ENCODE measurements at regions not wholly inside any gene's neighbourhood (a gene's known extent, or its start where the extent isn't known, plus 50 kb on each side); places are given as distances from the start of the nearest gene placed in this dataset.

DNA sequence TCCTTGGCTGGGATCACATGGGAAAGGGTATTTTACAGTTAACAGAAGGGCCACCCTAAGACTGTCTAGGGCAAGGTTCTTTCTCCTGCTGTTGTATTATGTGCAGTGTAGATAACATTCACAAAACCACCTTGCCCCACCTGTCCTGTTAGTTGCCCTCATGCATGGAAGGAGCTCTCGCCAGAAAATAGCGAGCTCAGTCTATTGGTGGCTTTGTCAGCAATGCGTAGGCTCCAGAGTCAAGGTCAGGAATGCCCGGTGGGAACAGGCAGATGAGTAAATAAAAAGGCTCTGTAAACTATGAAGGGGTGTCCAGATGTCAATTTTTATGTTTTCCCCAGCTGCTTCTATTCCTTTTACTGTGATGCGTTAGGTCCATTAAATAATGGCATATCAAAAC is 107.1 kb upstream of the WDR11 start:
- DNase-seq (ENCODE audit: low spot score in 2 of 2) (no peak), ATAC-seq (replicated peaks; ENCODE audit: extremely low read depth, poor library complexity, severe bottlenecking) (no peak)
- Mint-ChIP-seq H3K4me3 (no peak overlapping the region), H3K9me3 (no peaks in the 10 kb centered on the region), H3K27me3 (peaks cover 35% of the 10 kb centered on the region), H3K27ac (ENCODE audit: low read depth) (no peak overlapping the region), H3K4me1 (no peaks in the 10 kb centered on the region), H3K36me3 (ENCODE audit: insufficient read depth) (no peaks in the 10 kb centered on the region)

DNA sequence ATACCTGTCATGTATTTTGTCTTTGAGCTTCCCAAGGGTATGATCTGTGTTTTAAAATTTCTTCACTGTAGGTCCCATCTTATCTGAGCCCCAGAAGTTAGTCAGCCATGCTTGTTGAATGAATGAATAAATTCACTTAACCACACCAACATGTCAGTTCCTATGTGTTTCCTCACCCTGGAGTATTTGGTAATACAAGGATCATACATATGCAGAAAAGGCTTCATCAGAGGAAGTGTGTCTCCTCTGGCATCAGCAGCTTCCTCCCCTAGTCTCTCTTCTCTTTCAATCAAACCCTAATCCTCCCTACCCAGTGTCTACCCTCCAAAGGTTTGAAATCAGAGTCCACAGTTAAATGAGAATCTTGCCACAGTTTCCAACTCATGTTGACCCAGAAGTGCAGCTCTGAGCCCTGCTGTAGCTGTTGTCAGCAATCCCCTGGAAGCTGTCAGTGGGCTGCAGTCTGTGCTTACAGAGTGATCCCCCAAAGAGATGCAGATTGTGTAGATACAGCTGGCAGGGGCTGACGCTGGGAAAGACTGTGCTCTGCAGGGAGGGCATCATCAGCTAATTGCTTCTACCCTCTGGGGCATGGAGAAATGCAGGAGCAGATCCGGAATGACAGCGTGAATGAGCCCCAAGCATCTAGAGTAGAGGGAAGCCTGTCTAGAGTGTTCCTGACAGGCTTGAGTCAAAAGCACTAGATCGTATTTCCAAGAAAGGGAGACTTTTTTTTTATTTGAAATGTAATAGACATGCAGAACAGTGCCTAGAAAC is 105.0 kb upstream of the WDR11 start:
- H3K27me3 Mint-ChIP-seq: peaks cover 35% of the 10 kb centered on the region
- no peaks in the 10 kb centered on the region for H3K4me1 Mint-ChIP-seq
- no peak for DNase-seq (ENCODE audit: low spot score in 2 of 2)
- H3K27ac Mint-ChIP-seq (ENCODE audit: low read depth): no peak overlapping the region
- no peaks in the 10 kb centered on the region for H3K36me3 Mint-ChIP-seq (ENCODE audit: insufficient read depth)
- no peak for ATAC-seq (replicated peaks; ENCODE audit: extremely low read depth, poor library complexity, severe bottlenecking)
- H3K4me3 Mint-ChIP-seq: no peak overlapping the region
- H3K9me3 Mint-ChIP-seq: no peaks in the 10 kb centered on the region

DNA sequence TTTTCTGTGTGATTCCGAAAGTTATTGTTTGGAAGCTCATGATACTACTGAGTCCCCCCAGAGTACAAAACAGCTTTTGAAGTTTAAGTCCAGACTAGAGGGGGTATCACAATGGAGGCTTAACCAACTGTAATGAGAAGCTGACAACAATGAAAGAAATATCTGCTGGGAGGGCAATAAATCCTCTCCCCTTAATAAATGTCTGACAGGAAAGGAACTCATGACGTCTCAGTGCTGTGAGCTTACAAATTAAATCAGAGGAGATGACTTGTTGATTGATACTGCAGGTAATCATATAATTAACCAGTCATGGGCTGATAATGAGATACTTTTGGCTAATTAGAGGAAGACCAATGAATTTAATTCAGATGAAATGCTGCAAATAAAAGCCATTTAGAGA is 102.6 kb upstream of the WDR11 start:
- Mint-ChIP-seq H3K4me1 (no peaks in the 10 kb centered on the region), H3K9me3 (no peaks in the 10 kb centered on the region), H3K27ac (ENCODE audit: low read depth) (no peak overlapping the region), H3K36me3 (ENCODE audit: insufficient read depth) (no peaks in the 10 kb centered on the region), H3K4me3 (no peak overlapping the region), H3K27me3 (peaks cover 45% of the 10 kb centered on the region)
- DNase-seq (ENCODE audit: low spot score in 2 of 2) (no peak), ATAC-seq (replicated peaks; ENCODE audit: extremely low read depth, poor library complexity, severe bottlenecking) (no peak)

DNA sequence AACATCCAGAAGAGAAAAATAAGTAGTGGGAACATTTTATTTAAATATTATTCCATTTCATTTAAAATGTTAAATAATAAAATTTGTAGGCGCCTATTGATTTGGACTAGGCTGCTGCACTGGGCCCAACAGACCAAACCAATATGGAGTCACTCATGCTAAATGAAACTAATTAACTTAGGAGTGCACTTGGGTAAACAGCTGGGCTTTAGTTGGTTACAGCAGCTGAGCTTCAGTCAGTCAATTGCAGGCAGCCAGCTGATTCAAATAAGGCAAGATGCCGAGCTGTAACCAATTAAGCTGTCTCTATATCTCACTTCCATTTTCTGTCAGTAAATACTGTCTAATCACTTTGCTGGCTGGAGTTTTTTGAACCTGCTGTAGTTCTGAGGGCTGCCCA is 102.1 kb upstream of the WDR11 start:
- Mint-ChIP-seq H3K36me3 (ENCODE audit: insufficient read depth) (no peaks in the 10 kb centered on the region), H3K27ac (ENCODE audit: low read depth) (no peak overlapping the region), H3K27me3 (peaks cover 40% of the 10 kb centered on the region), H3K9me3 (no peaks in the 10 kb centered on the region), H3K4me3 (no peak overlapping the region), H3K4me1 (no peaks in the 10 kb centered on the region)
- ATAC-seq (replicated peaks; ENCODE audit: extremely low read depth, poor library complexity, severe bottlenecking): no peak
- no peak for DNase-seq (ENCODE audit: low spot score in 2 of 2)

DNA sequence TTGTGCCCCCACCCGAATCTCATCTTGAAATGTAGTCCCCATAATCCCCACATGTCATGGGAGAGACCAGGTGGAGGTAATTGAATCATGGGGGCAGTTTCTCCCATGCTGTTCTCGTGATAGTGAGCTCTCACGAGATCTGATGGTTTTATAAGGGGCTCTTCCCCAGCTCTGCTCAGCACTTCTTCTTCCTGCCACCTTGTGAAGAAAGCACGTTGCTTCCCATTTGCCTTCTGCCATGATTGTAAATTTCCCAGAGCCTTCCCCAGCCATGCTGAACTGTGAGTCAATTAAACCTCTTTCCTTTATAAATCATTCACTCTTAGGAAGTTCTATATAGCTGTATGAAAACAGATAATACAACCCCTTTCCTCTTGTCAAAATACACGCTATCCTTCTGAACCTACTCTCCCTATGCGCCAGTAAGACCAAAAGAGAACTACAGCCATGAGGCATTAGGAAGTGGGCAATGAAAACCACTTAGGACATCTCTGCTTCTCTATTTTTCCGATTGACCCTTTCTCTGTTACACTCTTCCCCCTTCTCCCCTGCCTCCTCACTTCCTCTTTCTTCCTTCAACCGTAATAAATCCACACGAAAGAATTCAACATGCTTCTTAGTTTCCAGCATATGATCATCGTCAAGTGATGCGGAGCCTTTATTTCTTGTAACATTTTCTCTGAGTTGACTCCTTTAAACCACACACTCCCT is 101.2 kb upstream of the WDR11 start:
- no peaks in the 10 kb centered on the region for H3K4me1 Mint-ChIP-seq
- peaks cover 37% of the 10 kb centered on the region for H3K27me3 Mint-ChIP-seq
- H3K9me3 Mint-ChIP-seq: no peaks in the 10 kb centered on the region
- H3K4me3 Mint-ChIP-seq: no peak overlapping the region
- DNase-seq (ENCODE audit: low spot score in 2 of 2): no peak
- no peak for ATAC-seq (replicated peaks; ENCODE audit: extremely low read depth, poor library complexity, severe bottlenecking)
- no peak overlapping the region for H3K27ac Mint-ChIP-seq (ENCODE audit: low read depth)
- no peaks in the 10 kb centered on the region for H3K36me3 Mint-ChIP-seq (ENCODE audit: insufficient read depth)

DNA sequence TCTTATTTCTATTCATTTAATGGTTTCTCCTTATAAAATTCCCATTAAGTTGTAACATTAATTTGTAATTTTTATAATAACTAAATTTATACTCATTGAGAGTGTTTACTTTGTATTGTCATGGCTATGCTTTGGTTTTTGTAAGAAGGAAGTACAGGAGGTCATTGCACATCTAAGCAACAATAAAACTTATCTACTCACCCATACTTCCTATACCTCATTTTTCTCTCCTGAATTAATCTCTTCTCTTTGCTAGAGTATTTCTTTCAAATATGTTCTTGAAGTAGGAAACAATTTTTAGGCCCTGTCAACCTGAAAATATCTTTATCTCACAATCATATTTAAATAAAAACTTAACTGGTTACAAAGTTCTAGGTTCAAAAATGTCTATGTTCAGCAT is 95.4 kb upstream of the WDR11 start:
- Mint-ChIP-seq H3K27ac (ENCODE audit: low read depth) (no peak overlapping the region), H3K36me3 (ENCODE audit: insufficient read depth) (no peaks in the 10 kb centered on the region), H3K9me3 (no peaks in the 10 kb centered on the region), H3K4me1 (no peaks in the 10 kb centered on the region), H3K27me3 (peaks cover 61% of the 10 kb centered on the region), H3K4me3 (no peak overlapping the region)
- ATAC-seq (replicated peaks; ENCODE audit: extremely low read depth, poor library complexity, severe bottlenecking) (no peak), DNase-seq (ENCODE audit: low spot score in 2 of 2) (no peak)

DNA sequence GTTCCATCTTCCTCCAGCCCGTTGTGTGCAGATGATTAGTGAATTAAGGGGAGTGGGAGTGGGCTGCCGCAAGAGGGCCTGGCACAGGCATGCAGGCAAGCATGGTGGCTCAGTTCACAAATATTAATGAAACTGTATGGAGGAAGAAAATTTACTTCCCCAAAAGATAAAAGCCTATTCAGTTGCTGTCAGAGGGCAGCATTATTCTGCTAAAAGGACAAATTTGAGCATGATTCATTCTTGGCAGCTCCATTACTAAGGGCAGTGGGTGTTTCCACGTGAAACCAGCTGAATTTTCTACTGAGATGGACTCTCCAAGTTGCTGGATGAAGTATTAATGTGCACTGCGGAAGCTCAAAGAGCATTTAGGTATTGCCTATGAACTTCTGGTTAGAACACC is 90.9 kb upstream of the WDR11 start:
- no peak overlapping the region for H3K27ac Mint-ChIP-seq (ENCODE audit: low read depth)
- peaks cover 38% of the 10 kb centered on the region for H3K27me3 Mint-ChIP-seq
- H3K36me3 Mint-ChIP-seq (ENCODE audit: insufficient read depth): no peaks in the 10 kb centered on the region
- ATAC-seq (replicated peaks; ENCODE audit: extremely low read depth, poor library complexity, severe bottlenecking) (no peak), DNase-seq (ENCODE audit: low spot score in 2 of 2) (no peak)
- H3K4me3 Mint-ChIP-seq: no peak overlapping the region
- no peaks in the 10 kb centered on the region for H3K9me3 Mint-ChIP-seq
- H3K4me1 Mint-ChIP-seq: no peaks in the 10 kb centered on the region

DNA sequence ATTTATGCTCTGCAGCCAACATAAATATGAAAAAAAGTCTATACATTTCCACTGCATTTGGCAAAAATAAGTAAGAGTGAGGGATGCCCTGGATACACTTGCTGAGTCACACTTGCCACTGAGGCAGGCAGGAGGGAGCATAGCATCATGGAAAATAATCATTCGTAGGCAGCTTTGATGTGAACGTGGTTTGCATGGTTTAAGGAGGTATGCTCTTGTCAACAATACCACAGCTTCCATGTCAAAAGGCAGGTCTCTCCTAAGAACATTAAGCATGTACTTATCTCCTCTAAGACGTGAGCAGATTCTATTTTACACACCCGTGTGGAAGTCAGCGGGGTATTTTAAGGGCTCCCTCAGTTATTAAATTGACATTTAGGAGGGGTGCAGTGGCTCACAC is 89.2 kb upstream of the WDR11 start:
- no peak for ATAC-seq (replicated peaks; ENCODE audit: extremely low read depth, poor library complexity, severe bottlenecking)
- no peaks in the 10 kb centered on the region for H3K4me1 Mint-ChIP-seq
- H3K27me3 Mint-ChIP-seq: peaks cover 21% of the 10 kb centered on the region
- H3K27ac Mint-ChIP-seq (ENCODE audit: low read depth): no peak overlapping the region
- H3K36me3 Mint-ChIP-seq (ENCODE audit: insufficient read depth): no peaks in the 10 kb centered on the region
- no peaks in the 10 kb centered on the region for H3K9me3 Mint-ChIP-seq
- H3K4me3 Mint-ChIP-seq: no peak overlapping the region
- DNase-seq (ENCODE audit: low spot score in 2 of 2): no peak

DNA sequence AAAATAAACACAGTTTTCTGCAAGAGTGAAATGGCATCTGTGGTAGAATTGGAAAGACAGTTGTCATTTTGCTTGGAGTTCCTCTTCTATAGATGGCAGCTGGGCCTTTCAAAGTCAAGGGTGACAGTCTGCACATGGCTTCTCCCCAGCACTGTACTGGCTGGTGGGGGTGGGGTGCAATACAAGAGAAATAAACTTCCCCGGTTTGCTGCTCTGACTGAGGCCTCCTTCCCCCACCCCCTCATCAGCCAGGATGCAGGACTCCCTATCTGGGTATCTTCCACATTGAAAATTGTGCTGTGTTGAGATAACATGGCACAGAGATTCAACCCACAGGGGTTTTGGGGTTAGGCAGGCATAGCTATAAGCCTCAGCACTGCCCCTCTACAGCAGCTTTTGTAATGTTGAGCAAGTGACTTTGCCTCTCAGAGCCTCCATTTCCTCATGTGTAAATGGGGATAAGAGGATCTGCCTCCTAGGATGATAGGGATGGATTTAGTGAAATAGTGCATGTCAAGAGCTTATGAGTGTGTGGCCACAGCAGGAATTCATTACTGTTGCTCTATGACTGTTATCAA is 85.8 kb upstream of the WDR11 start:
- no peak overlapping the region for H3K4me3 Mint-ChIP-seq
- no peaks in the 10 kb centered on the region for H3K9me3 Mint-ChIP-seq
- H3K4me1 Mint-ChIP-seq: no peaks in the 10 kb centered on the region
- peaks cover 11% of the 10 kb centered on the region for H3K27me3 Mint-ChIP-seq
- H3K36me3 Mint-ChIP-seq (ENCODE audit: insufficient read depth): no peaks in the 10 kb centered on the region
- H3K27ac Mint-ChIP-seq (ENCODE audit: low read depth): no peak overlapping the region
- ATAC-seq (replicated peaks; ENCODE audit: extremely low read depth, poor library complexity, severe bottlenecking): no peak
- no peak for DNase-seq (ENCODE audit: low spot score in 2 of 2)

DNA sequence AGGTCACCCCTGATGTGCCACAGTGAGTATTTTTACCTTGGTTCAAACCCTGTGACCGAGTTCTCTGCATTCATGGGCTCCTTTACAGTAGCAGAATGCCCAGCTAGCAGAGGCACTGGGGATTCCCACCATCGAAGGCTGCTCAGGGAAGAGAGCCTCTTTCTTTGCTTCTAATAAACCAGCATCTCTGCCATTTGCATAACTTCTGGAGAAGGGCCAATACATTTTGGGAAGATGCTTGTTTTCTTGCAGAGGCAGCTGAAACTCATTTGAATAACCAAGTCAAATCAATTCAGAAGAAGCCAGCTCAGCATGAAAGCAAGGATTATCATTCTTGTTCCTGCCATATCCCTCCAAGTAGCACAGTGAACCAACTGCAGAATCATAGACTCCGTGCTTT is 82.9 kb upstream of the WDR11 start:
- Mint-ChIP-seq H3K36me3 (ENCODE audit: insufficient read depth) (no peaks in the 10 kb centered on the region), H3K27me3 (peaks cover 36% of the 10 kb centered on the region), H3K9me3 (no peaks in the 10 kb centered on the region), H3K4me3 (no peak overlapping the region), H3K4me1 (no peaks in the 10 kb centered on the region), H3K27ac (ENCODE audit: low read depth) (no peak overlapping the region)
- ATAC-seq (replicated peaks; ENCODE audit: extremely low read depth, poor library complexity, severe bottlenecking) (no peak), DNase-seq (ENCODE audit: low spot score in 2 of 2) (no peak)

DNA sequence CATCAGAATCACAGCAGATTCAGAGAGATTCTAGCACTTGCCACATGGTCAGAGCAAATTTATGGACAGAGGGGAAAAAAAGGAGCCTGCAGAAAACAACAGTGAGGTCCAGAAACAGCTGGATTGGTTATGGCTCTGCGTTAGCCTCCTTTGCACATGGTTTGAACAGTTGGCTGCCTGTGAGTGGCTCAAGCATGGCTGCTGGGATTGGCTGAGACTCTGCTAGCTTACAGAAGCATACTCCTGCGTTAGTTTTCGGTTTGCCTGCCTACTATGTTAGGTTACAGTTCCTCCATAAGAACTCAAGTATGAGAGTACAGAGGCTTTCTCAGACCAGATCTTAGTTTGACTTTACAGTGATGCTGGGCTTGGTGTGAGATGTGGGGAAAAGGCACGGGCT is 80.7 kb upstream of the WDR11 start:
- no peaks in the 10 kb centered on the region for H3K4me1 Mint-ChIP-seq
- no peak for DNase-seq (ENCODE audit: low spot score in 2 of 2)
- H3K9me3 Mint-ChIP-seq: no peaks in the 10 kb centered on the region
- no peak overlapping the region for H3K4me3 Mint-ChIP-seq
- H3K27ac Mint-ChIP-seq (ENCODE audit: low read depth): no peak overlapping the region
- no peaks in the 10 kb centered on the region for H3K36me3 Mint-ChIP-seq (ENCODE audit: insufficient read depth)
- peaks cover 47% of the 10 kb centered on the region for H3K27me3 Mint-ChIP-seq
- ATAC-seq (replicated peaks; ENCODE audit: extremely low read depth, poor library complexity, severe bottlenecking): no peak

DNA sequence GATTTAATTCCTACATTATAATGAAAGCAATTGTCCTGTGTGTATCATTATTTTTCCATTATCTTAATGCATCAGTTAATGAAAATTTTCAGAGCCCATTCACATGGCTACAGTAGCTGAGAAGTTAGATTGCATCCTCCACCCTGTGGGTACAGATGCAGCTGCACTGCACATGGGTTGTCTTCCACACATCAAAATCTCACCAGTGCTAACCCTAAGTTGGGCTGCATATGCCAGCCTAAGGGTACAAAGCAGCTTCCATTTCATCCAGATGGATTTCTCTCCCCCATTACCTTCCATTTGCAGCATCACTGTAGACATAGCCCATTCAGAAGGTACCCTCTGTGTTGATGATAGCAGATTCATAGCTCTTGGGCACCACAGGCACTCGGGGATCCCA is 74.7 kb upstream of the WDR11 start:
- no peak for DNase-seq (ENCODE audit: low spot score in 2 of 2)
- H3K4me1 Mint-ChIP-seq: no peaks in the 10 kb centered on the region
- H3K27me3 Mint-ChIP-seq: peaks cover 47% of the 10 kb centered on the region
- no peak overlapping the region for H3K27ac Mint-ChIP-seq (ENCODE audit: low read depth)
- no peak for ATAC-seq (replicated peaks; ENCODE audit: extremely low read depth, poor library complexity, severe bottlenecking)
- no peaks in the 10 kb centered on the region for H3K9me3 Mint-ChIP-seq
- H3K36me3 Mint-ChIP-seq (ENCODE audit: insufficient read depth): no peaks in the 10 kb centered on the region
- no peak overlapping the region for H3K4me3 Mint-ChIP-seq

DNA sequence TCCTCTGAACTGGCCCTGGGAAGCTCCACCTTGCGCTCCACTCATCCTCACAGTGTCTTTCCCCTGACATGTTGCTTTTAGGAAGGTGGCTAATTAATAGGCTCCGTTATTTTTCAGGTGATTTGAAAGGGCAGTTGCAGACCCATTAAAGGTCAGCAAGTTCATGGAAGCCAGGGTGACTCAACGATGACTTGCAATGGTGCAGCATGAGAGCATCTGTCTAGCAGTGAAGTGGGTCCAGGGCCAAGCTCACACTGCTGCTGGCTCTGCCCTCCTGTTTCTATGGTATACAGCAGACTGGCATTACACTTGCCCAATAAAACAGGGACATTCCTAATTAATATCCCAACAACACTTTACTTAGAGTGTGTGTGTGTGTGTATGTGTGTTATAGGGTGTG is 68.8 kb upstream of the WDR11 start:
- H3K36me3 Mint-ChIP-seq (ENCODE audit: insufficient read depth): no peaks in the 10 kb centered on the region
- ATAC-seq (replicated peaks; ENCODE audit: extremely low read depth, poor library complexity, severe bottlenecking) (no peak), DNase-seq (ENCODE audit: low spot score in 2 of 2) (no peak)
- H3K27me3 Mint-ChIP-seq: peaks cover 17% of the 10 kb centered on the region
- H3K4me3 Mint-ChIP-seq: no peak overlapping the region
- H3K9me3 Mint-ChIP-seq: no peaks in the 10 kb centered on the region
- no peak overlapping the region for H3K27ac Mint-ChIP-seq (ENCODE audit: low read depth)
- no peaks in the 10 kb centered on the region for H3K4me1 Mint-ChIP-seq

Data from central memory CD8-positive, alpha-beta T cell (primary cell).